Esophagus muscularis mucosa (tissue), 4 donors: ENCODE measurements at regions not wholly inside any gene's neighbourhood (a gene's known extent, or its start where the extent isn't known, plus 50 kb on each side); places are given as distances from the start of the nearest gene placed in this dataset.
A peak's percentile ranks its signal among the peaks of the same experiment; 100 is the strongest.

Experiments used
- DNase-seq: peaks from one replicate; pipeline ENCODE4 v3.0.0-alpha.2; 2017; ENCODE audit errors: extremely low spot score
- H3K27ac ChIP-seq, 4 donors: fragments of 200-600 bp; sonication (generic); replicated peaks in 1 of 4; 1 replicate in 3 of 4; 2 replicates in 1 of 4; pipeline ENCODE4 v1.5.1; 2016 to 2019; ENCODE audit warnings: mild to moderate bottlenecking in 1 of 4
- H3K27me3 ChIP-seq, 4 donors: fragments of 200-600 bp; sonication (generic); one replicate each; pipeline versions ENCODE4 v1.5.1 to v1.6.0; 2016 to 2019
- H3K36me3 ChIP-seq, 4 donors: fragments of 200-600 bp; sonication (generic); one replicate each; pipeline ENCODE4 v1.5.1; 2016 to 2019
- H3K4me1 ChIP-seq, 4 donors: fragments of 200-600 bp; sonication (generic); one replicate each; pipeline ENCODE4 v1.5.1; 2016 to 2019
- H3K4me3 ChIP-seq, 4 donors: fragments of 200-600 bp; sonication (generic); 1 replicate in 2 of 4; 2 replicates in 2 of 4; pipeline ENCODE4 v1.5.1; 2016 to 2019; ENCODE audit warnings: mild to moderate bottlenecking in 4 of 4, moderate library complexity in 1 of 4
- H3K9me3 ChIP-seq, 4 donors: fragments of 200-600 bp; sonication (generic); 1 replicate in 3 of 4; 2 replicates in 1 of 4; pipeline ENCODE4 v1.5.1; 2016 to 2019
- CTCF ChIP-seq, 3 experiments: fragments of 200-600 bp in 2 of 3; fragments of 450-650 bp in 1 of 3; sonication (generic) in 2 of 3; IDR thresholded peaks; one replicate each; pipeline ENCODE4 v1.5.1; 2017 to 2019; ENCODE audit warnings: antibody characterized with exemption in 3 of 3, mild to moderate bottlenecking in 2 of 3, moderate library complexity in 1 of 3
- EP300 ChIP-seq: sonication (generic); formaldehyde crosslinking; IDR thresholded peaks from one replicate; pipeline ENCODE4 v1.6.1; 2017; ENCODE audit warnings: antibody characterized with exemption
- POLR2A ChIP-seq: fragments of 450-650 bp; IDR thresholded peaks from one replicate; pipeline ENCODE4 v1.6.1; 2017; ENCODE audit warnings: antibody characterized with exemption, moderate library complexity, mild to moderate bottlenecking, low read depth
- POLR2AphosphoS5 ChIP-seq, 2 donors: sonication (generic); formaldehyde crosslinking; IDR thresholded peaks; one replicate each; pipeline ENCODE4 v1.6.1; 2017; ENCODE audit warnings: antibody characterized with exemption in 2 of 2
- WGBS: methylation state at CpG from one replicate; pipeline ENCODE4 v1.1.5; 2018; 5-methylcytosine and 5-hydroxymethylcytosine counted together
- intact Hi-C: fragments of 100-400 bp; cut with DNase I; formaldehyde crosslinking; loops from one replicate; pipeline ENCODE4 v1.15.1; 2023

- peak; percentile 80 for DNase-seq
Measured at GRCh38 chr3:44029100-44029499, 212.6 kb upstream of the TOPAZ1 start.

GRCh38 chr3:44030285-44030684 is 211.4 kb upstream of the TOPAZ1 start:
- Histone ChIP-seq H3K9me3 (no peaks in the 10 kb centered on the region), H3K4me3 (no peak overlapping the region), H3K4me1 (no peaks in the 10 kb centered on the region), H3K27me3 (peaks cover 0 to 45% (median 0%) of the 10 kb centered on the region in 4 donors), H3K27ac (no peak overlapping the region), H3K36me3 (no peaks in the 10 kb centered on the region)
- TF ChIP-seq EP300 (no peak), POLR2A (no peak), POLR2AphosphoS5 (IDR thresholded peaks at IDR 0.05) (no peak), CTCF (IDR thresholded peaks at IDR 0.05) (no peak)
- WGBS = 86% methylated on average over 7 of the region's 7 CpGs
- no peak for DNase-seq
- intact Hi-C loops = no loop called here

More at GRCh38 chr3:44029100-44029499, 212.6 kb upstream of the TOPAZ1 start:
- Histone ChIP-seq H3K27ac (no peak overlapping the region), H3K36me3 (no peaks in the 10 kb centered on the region), H3K4me1 (no peaks in the 10 kb centered on the region), H3K9me3 (no peaks in the 10 kb centered on the region), H3K4me3 (no peak overlapping the region), H3K27me3 (peaks cover 0 to 56% (median 0%) of the 10 kb centered on the region in 4 donors)
- intact Hi-C loops = no loop called here
- TF ChIP-seq POLR2AphosphoS5 (IDR thresholded peaks at IDR 0.05) (no peak), EP300 (no peak), CTCF (IDR thresholded peaks at IDR 0.05) (no peak), POLR2A (no peak)
- WGBS = 86% methylated on average over 2 of the region's 2 CpGs

- H3K4me1 ChIP-seq = no peaks in the 10 kb centered on the region
- peaks cover 0 to 40% (median 0%) of the 10 kb centered on the region in 4 donors for H3K27me3 ChIP-seq
- no peaks in the 10 kb centered on the region for H3K9me3 ChIP-seq
- TF ChIP-seq EP300 (no peak), POLR2A (no peak), CTCF (IDR thresholded peaks at IDR 0.05) (no peak), POLR2AphosphoS5 (IDR thresholded peaks at IDR 0.05) (no peak)
- intact Hi-C loops = no loop called here
- WGBS = 86% methylated on average over 1 of the region's 1 CpG
- H3K27ac ChIP-seq = no peak overlapping the region
- no peak overlapping the region for H3K4me3 ChIP-seq
- no peak for DNase-seq
- no peaks in the 10 kb centered on the region for H3K36me3 ChIP-seq
Measured at GRCh38 chr3:44030687-44031305, 210.9 kb upstream of the TOPAZ1 start.

- H3K4me1 ChIP-seq = no peaks in the 10 kb centered on the region
- H3K27ac ChIP-seq = no peak overlapping the region
- no peaks in the 10 kb centered on the region for H3K36me3 ChIP-seq
- WGBS = 83% methylated on average over 16 of the region's 16 CpGs
- H3K4me3 ChIP-seq = no peak overlapping the region
- H3K27me3 ChIP-seq = peaks cover 0 to 36% (median 0%) of the 10 kb centered on the region in 4 donors
- no peaks in the 10 kb centered on the region for H3K9me3 ChIP-seq
- TF ChIP-seq CTCF (IDR thresholded peaks at IDR 0.05) (no peak), EP300 (no peak), POLR2AphosphoS5 (IDR thresholded peaks at IDR 0.05) (no peak), POLR2A (no peak)
- peak; percentile 62 for DNase-seq
- intact Hi-C loops = no loop called here
Measured at GRCh38 chr3:44031387-44032380, 210.0 kb upstream of the TOPAZ1 start.
